HFFc6 (cell line): ENCODE measurements at regions not wholly inside any gene's neighbourhood (a gene's known extent, or its start where the extent isn't known, plus 50 kb on each side); places are given as distances from the start of the nearest gene placed in this dataset.

Experiments used
- DNase-seq: peaks from one replicate; pipeline ENCODE4 v3.0.0-alpha.2; 2018
- H3K27ac Mint-ChIP-seq: 2 replicates; pipeline ENCODE4 v1.8.0; 2020; ENCODE audit warnings: mild to moderate bottlenecking, mixed read lengths
- H3K27me3 Mint-ChIP-seq: 2 replicates; pipeline ENCODE4 v1.8.0; 2021; ENCODE audit warnings: mild to moderate bottlenecking, moderate library complexity, mixed read lengths; ENCODE audit not compliant: insufficient read depth
- H3K36me3 Mint-ChIP-seq: 2 replicates; pipeline ENCODE4 v1.8.0; 2021; ENCODE audit warnings: low read depth, mixed read lengths
- H3K4me1 Mint-ChIP-seq: 2 replicates; pipeline ENCODE4 v1.8.0; 2020; ENCODE audit warnings: low read depth, mixed read lengths
- H3K4me3 Mint-ChIP-seq: 2 replicates; pipeline ENCODE4 v1.8.0; 2020; ENCODE audit warnings: mild to moderate bottlenecking, moderate library complexity, mixed read lengths
- H3K9me3 Mint-ChIP-seq: 2 replicates; pipeline ENCODE4 v1.8.0; 2020; ENCODE audit warnings: mild to moderate bottlenecking, mixed read lengths
- CTCF ChIP-seq: fragments of 200-600 bp; sonication (generic); IDR thresholded peaks from 2 replicates; pipeline ENCODE4 v1.5.0; 2021; ENCODE audit warnings: antibody characterized with exemption, mild to moderate bottlenecking

- no peak overlapping the region for H3K4me3 Mint-ChIP-seq
- no peaks in the 10 kb centered on the region for H3K4me1 Mint-ChIP-seq
- TF ChIP-seq CTCF: no peak
- no peak for DNase-seq
- H3K27me3 Mint-ChIP-seq: no peaks in the 10 kb centered on the region
- H3K9me3 Mint-ChIP-seq: peaks cover 37% of the 10 kb centered on the region
- H3K36me3 Mint-ChIP-seq: peaks cover 1% of the 10 kb centered on the region; the same call in 1 of the 2 replicates
- no peak overlapping the region for H3K27ac Mint-ChIP-seq
These were observed 1056.3 kb upstream of the IGFBP7 start for GRCh38 chr4:58166490-58166889.

- Mint-ChIP-seq H3K9me3 (peaks cover 28% of the 10 kb centered on the region), H3K4me1 (no peaks in the 10 kb centered on the region), H3K27me3 (no peaks in the 10 kb centered on the region), H3K27ac (no peak overlapping the region), H3K4me3 (no peak overlapping the region), H3K36me3 (no peaks in the 10 kb centered on the region)
- no peak for DNase-seq
- TF ChIP-seq CTCF: no peak
These were observed 1053.0 kb upstream of the IGFBP7 start for GRCh38 chr4:58163156-58163555.

GRCh38 chr4:58149404-58150085 lies 1039.4 kb upstream of the IGFBP7 start:
- no peaks in the 10 kb centered on the region for H3K36me3 Mint-ChIP-seq
- DNase-seq: no peak
- no peaks in the 10 kb centered on the region; the same call in 1 of the 2 replicates for H3K27me3 Mint-ChIP-seq
- H3K27ac Mint-ChIP-seq: no peak overlapping the region
- no peak for TF ChIP-seq CTCF
- no peaks in the 10 kb centered on the region for H3K4me1 Mint-ChIP-seq
- peaks cover 32% of the 10 kb centered on the region for H3K9me3 Mint-ChIP-seq
- H3K4me3 Mint-ChIP-seq: no peak overlapping the region

GRCh38 chr4:58144721-58145120 lies 1034.5 kb upstream of the IGFBP7 start:
- Mint-ChIP-seq H3K4me1 (no peaks in the 10 kb centered on the region), H3K27ac (no peak overlapping the region), H3K9me3 (peaks cover 28% of the 10 kb centered on the region), H3K27me3 (no peaks in the 10 kb centered on the region), H3K4me3 (no peak overlapping the region), H3K36me3 (no peaks in the 10 kb centered on the region)
- no peak for DNase-seq
- no peak for TF ChIP-seq CTCF

GRCh38 chr4:58138786-58139668 lies 1028.8 kb upstream of the IGFBP7 start:
- no peak overlapping the region for H3K4me3 Mint-ChIP-seq
- peaks cover 19% of the 10 kb centered on the region for H3K9me3 Mint-ChIP-seq

More at GRCh38 chr4:58138786-58139668, 1028.8 kb upstream of the IGFBP7 start:
- DNase-seq: no peak
- H3K27ac Mint-ChIP-seq: no peak overlapping the region
- no peaks in the 10 kb centered on the region for H3K4me1 Mint-ChIP-seq
- no peaks in the 10 kb centered on the region for H3K27me3 Mint-ChIP-seq
- no peaks in the 10 kb centered on the region for H3K36me3 Mint-ChIP-seq
- TF ChIP-seq CTCF: no peak
